IPS DF 4.7 (cell line): ENCODE measurements at regions not wholly inside any gene's neighbourhood (a gene's known extent, or its start where the extent isn't known, plus 50 kb on each side); places are given as distances from the start of the nearest gene placed in this dataset.

Experiments
- DNase-seq: peaks from one replicate; pipeline ENCODE4 v3.0.0-alpha.2; 2013; ENCODE audit warnings: low spot score; ENCODE audit errors: extremely low read depth

- no peak for DNase-seq
Measured at GRCh38 chr7:39883812-39884390, 66.2 kb upstream of the CDK13 start.

DNA sequence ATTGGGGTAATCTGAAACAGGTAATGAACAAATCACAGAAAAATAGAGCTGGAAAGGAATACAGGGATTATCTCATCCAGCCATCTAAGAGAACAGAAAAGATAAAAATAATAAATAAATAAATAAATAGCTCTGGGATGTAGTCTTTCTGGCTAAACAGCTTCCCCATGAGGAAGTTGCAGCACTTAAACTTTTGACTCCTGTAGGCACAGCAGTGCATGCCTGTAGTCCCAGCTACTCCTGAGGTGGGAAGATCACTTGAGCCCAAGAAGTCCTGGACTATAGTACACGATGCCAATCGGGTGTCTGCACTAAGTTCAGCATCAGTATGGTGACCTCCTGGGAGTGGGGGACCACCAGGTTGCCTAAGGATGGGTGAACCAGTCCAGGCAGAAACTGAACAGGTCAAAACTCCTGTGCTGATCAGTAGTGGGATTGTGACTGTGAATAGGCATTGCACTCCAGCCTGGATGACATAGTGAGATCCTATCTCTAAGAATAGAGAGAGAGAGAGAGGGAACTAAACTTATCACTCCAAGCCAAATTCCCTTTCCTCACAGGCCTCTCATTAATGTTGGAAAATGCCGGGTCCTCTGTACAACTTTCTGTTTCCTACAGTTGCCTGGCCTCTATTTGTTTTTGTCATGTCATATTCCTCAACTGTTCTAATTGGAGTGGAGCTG, 61.7 kb upstream of the CDK13 start:
- DNase-seq: no peak

DNA sequence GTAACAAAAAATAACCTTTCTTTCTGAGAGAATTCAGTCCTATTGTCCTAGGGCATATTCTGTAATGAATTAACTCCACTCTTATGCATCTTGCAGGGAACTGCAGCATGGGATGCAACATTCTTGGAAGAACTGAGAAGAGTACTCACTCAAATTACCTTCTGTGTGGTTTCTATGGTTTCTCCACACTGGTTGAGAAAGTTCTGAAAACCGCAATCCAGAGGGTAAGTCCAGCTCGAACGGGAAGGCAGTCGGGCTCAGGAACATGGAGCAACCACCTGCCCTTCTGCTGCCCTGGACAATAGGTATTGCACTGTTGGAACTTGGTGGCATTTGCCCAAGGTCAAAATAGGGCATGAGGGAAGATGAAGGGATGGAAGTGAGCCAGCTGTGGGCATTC, 59.6 kb upstream of the CDK13 start:
- no peak for DNase-seq

- DNase-seq: no peak
Measured at GRCh38 chr7:39891894-39892293, 58.2 kb upstream of the CDK13 start.

GRCh38 chr7:39892361-39892760, 57.7 kb upstream of the CDK13 start:
- no peak for DNase-seq

DNA sequence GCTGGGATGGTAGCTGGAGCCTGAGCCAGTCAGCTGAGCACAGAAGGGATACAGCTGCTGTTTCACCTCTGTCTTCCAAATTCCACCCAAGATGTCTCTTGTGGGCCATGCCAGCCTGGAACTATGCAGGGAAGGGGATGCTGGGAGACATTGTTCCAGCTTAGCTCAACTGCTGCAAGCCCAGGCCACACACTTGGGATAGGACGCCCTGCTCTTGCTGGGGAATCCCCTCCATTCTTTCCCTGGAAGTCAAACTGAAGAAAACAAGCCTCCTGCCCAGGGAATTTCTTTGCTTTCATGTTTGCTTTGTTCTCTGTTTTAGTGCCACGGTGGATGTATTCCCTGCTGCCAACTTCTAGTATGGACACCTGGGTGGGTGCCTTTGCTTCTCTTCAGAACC, 55.2 kb upstream of the CDK13 start:
- no peak for DNase-seq

DNA sequence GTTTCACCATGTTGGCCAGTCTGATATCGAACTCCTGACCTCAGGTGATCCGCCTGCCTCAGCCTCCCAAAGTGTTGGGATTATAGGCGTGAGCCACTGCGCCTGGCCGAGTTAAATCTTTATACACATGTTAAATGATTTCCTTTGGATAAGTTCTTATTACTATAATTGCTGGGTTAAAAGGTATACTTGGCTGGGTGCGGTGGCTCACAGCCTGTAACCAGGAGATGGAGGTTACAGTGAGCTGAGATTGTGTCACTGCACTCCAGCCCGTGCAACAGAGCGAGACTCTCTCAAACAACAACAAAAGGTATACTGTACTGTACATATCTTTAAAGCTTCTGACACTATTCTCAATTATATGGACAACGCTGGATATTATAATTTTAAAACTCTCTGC, 53.2 kb upstream of the CDK13 start:
- DNase-seq: no peak

DNA sequence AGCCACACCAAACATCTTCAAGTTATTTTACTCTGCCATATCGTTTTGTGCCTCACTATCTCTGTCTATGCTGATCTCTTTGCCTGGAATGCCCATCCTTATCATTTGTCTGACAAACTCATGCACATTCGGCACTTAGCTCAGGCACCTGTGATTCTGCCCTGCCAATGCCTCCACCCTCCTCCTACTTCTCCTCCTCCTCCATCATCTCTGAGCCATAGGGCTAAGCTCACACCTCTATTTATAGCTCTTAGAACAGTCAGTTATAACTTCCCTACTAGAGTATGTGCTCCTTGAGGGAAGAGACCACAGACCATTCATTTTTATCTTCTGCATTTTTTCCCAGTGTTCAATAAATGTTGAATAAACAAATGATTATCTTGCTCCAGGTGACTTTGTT, 51.2 kb upstream of the CDK13 start:
- DNase-seq: no peak
